HG02870 (cell line): ENCODE measurements at regions not wholly inside any gene's neighbourhood (a gene's known extent, or its start where the extent isn't known, plus 50 kb on each side); places are given as distances from the start of the nearest gene placed in this dataset.

ENCODE experiments used
- ATAC-seq: cut with Tn5 transposase; IDR thresholded peaks from one replicate; pipeline ENCODE4 v1.9.1; 2021; ENCODE audit warnings: mild to moderate bottlenecking, moderate library complexity; ENCODE audit not compliant: unreplicated experiment

- ATAC-seq, result no peak
These were observed 357.8 kb upstream of the TBL1XR1 start for GRCh38 chr3:177554895-177555759.

GRCh38 chr3:177557548-177557947, 360.3 kb upstream of the TBL1XR1 start:
- ATAC-seq, result no peak

- no peak for ATAC-seq
These were observed 364.1 kb upstream of the TBL1XR1 start for GRCh38 chr3:177561365-177561764.

DNA sequence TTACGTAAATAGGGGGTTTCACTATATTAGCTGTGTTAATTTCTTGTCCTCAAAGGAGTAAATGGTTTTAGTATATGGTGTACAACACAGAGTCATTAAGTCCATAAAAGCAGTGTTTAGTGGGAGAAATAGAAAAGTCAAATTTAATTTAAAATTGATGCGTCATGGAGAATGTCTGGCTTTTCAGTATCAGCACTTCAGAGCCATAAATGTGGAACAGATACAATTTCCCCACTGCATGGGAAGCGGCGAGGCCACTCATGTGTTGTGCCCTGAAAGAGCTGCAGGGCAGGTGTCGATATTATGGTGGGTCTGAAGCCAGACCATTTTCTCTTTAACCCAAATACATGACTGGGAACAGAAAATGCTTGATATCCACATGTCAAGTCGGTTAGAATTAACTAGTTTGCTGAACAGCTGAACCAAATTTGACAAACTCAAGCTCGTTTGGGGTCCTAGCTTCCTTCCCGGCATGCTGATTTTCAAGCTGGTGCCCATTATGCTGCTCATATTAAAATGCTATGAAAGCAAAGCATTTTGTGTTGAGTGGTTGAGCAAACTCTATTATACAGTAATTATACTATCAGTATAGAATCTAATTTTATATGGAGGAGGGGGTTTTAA, 364.6 kb upstream of the TBL1XR1 start:
- no peak for ATAC-seq

DNA sequence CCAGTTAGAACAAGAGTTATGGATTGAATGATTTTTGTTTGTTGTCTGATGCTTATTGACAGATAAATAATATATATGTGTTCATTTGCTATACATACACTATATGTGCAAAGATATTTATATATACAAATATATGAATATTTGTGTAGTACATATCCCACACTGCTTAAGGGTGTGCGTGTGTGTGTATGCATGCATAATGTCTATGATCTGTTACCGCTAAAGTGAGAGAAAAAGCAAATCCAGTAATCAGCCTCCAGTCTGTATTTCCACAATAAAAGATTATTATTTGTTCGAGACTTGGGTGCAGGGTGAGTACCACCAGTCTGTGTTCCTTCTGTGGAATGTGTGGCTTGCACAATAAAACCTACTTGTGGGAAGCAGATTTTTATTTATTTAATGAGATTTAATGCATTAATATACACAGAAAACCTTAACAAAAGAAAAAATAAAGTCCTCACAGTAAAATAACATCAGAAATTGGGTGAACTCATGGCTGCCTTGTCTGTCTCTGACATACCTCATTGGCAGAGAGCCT, 366.0 kb upstream of the TBL1XR1 start:
- no peak for ATAC-seq

- ATAC-seq, result no peak
These were observed 366.5 kb upstream of the TBL1XR1 start for GRCh38 chr3:177563792-177564191.

DNA sequence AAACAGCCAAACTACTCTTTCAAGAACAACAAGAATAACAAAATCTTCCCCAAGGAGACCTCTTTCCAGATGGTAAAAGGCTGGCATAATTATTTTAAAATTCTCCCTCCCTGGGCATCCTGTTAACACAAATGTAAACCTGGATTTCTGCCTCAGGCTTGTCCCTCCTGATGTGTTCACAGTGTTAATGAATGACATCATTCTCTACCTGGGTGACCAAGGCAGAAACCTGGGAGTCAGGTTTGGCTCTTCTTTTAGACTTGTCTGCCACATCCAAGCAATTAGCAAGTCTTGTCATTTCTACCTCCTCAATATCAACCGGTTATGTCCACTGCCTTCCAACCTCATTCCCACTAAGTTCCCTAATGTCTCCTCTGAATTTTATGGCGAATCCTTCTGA, 368.7 kb upstream of the TBL1XR1 start:
- no peak for ATAC-seq

DNA sequence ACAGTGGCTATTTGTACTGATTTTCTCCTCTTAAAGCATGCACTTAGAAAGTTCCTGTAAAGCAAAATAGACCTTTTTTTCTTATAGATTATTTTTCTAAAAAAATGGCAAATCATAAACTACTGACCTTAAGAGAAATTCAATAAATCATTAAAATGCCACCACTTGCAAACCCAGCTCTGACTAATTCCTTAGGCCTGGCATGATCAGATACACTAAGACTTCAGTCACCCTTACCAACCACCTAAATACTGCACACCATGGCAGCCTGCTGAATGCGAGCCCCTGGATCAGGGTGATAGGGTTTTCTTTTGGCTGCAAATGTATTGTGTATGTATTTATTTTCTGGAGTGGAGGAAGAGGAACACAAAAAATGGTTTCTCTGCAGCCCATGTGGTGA, 370.6 kb upstream of the TBL1XR1 start:
- no peak for ATAC-seq

GRCh38 chr3:177569193-177569592, 371.9 kb upstream of the TBL1XR1 start:
- no peak for ATAC-seq

GRCh38 chr3:177569875-177570657, 372.8 kb upstream of the TBL1XR1 start:
- no peak for ATAC-seq

- no peak for ATAC-seq
These were observed 374.1 kb upstream of the TBL1XR1 start for GRCh38 chr3:177571271-177571943.

DNA sequence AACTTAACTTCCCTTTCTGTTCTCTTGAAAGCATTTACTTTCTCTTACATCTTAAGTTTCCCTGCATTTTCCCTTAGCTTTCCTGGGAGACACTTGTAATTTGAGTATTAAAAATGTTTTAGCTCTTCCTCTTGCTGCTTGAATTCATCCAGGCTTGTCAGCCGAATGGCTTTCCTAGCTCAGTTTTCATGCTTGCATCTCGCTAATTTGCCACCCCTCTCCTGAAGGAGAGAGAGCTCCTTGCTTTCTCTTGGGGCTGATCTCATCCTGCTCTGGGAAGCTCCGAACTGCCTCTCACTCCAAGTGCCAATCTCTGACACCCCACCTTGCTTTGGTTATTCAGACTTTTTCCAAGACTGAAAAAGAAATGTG, 374.6 kb upstream of the TBL1XR1 start:
- no peak for ATAC-seq

DNA sequence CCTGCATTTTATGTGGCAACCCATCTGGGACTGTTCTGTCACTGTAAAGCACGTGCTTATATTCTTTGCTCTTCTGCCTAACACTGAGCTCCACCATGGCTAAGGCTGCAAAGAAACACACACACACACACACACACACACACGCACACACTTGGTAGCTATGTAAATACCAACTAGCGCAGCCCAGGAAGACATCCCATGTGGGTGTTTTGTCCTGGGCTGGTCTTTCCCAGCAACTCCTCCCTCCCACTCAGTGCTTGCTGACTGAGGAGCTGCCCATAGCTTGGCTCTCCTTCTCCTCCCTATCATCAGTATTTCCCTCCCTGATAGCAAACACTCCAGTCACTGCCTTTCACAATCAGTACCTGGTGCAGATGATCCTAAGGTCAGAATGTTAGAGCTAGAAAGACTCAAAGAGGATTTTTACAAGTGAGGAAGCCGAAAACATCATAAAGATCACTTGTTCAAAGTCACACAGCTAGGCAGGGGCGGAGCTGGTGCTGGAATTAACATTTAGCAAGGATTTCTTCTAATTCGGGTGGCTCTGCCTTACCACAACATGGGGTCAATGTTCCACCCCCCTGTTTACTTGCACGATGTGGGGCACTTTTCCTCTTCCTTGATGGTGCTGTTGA, 377.1 kb upstream of the TBL1XR1 start:
- no peak for ATAC-seq

- no peak for ATAC-seq
These were observed 379.5 kb upstream of the TBL1XR1 start for GRCh38 chr3:177576746-177577145.

GRCh38 chr3:177578488-177578887, 381.2 kb upstream of the TBL1XR1 start:
- ATAC-seq, result peak; percentile 90

- ATAC-seq, result no peak
These were observed 382.1 kb upstream of the TBL1XR1 start for GRCh38 chr3:177579419-177579818.

GRCh38 chr3:177580437-177580836, 383.2 kb upstream of the TBL1XR1 start:
- no peak for ATAC-seq

DNA sequence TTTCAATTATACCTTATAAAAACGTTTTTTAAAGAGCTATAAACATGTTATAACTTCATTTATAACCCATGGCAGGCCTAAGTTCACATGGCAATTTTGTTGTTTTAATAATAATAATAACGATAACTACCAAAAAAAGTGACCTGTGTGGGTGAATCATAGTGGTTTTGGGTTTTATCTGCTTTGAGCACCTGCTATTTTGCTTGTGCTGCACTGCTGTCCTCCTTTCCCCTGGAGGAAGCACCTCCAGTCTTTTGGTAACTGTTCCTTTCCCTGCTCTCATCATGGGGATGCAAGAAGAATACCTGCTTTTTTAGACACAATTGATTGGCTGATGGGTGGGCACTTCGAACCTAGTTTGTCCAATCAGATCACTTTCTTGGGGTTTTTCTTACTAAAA, 388.0 kb upstream of the TBL1XR1 start:
- no peak for ATAC-seq

DNA sequence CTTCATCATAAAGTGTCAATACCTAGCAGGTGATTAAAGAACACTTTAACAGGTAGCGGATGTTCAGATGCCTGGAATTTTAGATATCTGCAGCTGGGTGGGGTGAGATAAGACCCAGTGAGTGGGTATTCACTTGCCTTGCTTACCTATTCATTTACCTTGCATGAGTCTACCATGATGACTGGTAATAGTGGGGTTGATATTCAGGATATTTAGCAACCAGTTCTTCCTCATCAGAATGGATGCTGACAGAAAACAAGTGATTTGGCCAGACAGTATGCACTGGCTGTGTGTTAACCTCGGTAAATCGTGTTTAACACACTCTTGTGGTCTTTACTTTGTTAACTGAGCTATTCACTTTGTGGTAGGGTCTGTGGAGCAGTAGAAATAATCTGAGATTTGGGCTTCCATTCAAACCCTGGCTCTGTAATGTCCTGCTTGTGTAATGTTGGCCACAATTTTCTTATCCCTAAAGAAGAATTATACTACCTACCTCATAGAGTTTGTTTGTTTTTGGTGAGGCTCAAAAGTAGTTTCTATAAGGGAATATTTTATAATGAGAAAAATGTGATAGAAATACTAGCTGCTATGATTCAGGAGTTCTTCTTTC, 391.9 kb upstream of the TBL1XR1 start:
- ATAC-seq, result no peak

DNA sequence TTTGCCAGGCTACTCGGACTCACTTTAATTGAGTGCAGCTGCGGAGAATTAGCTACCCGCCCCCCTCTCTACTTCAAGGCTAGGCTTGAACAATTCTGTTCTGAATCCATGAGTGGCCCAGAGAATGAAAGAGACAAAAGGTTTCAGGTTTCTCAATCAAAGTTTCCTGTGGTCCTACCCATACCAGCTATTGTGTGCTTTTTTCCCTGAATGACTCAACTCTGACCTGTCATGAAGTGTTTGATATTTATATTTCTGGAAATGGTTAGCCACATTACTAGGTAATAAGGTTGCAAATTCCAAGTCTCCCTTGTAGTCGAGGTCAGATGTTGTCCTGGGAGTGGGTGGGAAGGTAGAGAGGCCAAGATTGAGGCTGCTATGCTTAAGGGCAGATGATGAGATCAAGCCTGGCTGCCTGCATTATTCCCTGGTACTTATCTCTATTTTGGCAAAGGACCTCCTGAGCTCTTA, 392.7 kb upstream of the TBL1XR1 start:
- peak; percentile 87 for ATAC-seq
